NCI-H446 (cell line): ENCODE measurements at regions not wholly inside any gene's neighbourhood (a gene's known extent, or its start where the extent isn't known, plus 50 kb on each side); places are given as distances from the start of the nearest gene placed in this dataset.
"Not testable (repeated sequence)": the region's sequence is repeated elsewhere in the genome, so short reads cannot be mapped to it uniquely, and the experiment has no call there.

ENCODE experiments used
- DNase-seq, 2 experiments: peaks; one replicate each; lab custom pipeline; 2025; lab: John Stamatoyannopoulos, UW

DNA sequence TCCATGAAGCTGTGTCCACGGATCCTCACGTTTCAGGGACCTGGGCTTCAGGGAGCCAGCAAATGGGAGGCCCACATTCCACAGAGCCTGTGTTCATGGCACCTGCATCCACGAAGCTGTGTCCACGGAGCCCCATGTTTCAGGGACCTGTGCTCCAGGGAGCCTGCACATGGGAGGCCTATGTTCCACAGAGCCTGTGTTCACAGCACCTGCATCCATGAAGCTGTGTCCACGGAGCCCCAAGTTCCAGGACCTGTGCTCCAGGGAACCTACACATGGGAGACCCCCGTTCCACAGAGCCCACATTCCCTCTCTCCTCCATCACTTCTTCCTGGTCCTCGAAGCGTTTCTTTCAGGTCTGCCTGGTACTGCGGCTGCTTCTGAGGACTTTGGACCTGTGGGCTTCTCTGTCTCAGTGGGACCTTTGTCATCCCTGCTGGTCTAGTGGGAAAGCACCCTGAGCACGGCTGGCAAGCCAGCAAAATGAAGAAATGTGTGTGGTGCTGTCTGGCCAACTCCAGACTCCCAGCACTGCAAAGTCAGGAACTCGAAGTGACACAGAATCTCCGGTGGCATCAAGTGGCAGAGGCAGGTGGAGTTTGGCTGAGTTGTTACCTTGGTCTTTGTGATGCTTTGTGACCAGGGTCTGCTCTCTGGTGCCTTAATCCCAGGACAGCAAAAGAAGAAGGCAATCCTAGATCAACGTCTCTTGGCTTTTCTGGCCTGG is 245.9 kb downstream of the DLL1 start:
- no peak for DNase-seq

DNA sequence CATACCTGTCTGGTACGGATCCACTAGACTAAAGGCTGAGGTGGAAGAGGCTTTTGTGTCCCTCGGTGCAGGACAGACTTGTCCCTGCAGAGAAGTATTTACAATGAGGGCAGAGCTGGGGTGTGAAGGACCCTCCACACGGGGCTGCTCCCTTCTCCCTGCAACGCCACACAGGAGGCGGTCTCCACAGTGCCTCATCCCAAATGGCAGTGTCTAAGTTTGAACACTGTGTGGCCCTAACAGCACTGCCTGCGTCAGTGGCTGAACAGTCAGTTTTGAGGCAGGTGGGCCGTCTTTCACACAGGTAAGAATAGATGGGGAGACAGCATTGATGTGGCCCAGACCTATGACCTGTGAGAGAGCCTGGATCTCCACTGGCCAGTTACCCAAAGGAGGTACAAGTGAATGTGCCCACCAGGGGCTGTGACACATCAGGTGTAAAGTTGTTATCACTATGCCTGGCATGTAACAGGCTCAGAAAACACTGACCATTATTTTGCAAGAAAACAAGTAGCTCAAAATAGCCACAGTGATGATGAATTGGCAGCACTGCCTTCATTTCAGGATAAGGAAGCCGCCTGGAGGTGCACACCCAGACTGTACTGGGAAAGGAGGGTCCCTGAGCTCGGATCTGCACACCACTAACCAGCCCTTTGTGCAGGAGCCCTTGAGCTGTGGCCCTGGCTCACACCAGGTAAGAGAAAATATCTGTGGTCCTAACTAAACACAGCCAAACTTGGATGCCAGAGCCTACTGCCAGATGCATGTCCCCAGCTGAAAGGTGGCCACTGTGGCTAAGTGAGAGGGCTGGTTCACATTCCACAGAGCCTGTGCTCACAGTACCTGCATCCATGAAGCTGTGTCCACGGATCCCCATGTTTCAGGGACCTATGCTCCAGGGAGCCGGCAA is 246.7 kb downstream of the DLL1 start:
- no peak for DNase-seq

DNA sequence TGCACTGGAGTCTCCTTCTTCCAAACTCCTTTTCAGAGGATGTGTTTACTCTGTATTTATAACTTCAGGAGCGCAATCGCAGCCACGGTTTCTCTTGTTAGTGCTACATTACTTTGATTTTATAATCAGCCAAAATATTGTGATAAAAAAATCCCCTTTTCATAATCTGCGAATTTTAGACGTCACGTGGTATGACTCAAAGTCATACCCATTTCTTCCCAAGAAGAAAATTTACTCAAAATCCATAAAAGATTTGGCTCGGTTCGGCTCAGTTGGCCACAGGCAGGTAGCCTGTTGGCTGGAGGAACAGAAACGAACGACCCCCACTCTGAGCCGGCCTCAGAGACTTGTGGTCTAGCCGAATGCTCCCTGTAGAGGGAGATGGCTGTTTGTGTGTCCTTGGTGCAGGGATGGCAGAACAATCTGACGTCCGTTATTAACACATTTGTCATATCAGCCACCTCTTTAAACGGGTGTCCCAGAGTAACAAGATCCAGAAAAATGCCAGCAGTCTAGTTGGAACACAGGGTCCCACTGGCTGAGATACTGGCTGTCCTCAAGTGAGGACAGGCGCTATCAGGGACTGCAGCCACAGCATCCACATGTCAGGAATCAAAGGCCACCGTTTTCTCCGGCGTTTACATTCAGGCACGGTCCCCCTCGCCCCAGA is 247.6 kb downstream of the DLL1 start:
- no peak for DNase-seq

DNA sequence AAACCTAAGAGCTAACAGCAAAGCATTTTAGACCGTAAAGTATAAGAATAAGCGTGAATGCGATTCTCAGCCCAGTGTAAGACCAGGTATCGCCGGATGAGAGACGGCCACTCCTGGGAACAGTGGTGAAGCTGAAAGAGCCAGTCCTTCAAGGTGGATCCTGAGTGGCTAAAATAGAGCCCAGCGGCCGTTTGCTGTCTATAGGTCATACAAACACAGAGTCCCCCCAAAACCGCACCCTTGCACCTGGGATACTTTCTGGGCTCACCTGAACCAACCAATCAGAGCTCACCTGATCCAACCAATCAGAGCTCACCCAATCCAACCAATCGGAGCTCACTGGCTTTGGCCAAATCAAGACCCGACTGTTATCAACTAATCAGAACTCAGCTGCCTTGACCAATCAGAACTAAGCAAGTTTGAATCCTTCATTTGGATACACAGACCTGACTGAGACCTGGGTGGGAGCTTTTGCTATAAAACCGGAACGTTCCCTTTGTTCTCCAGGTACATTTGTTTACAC is 248.2 kb downstream of the DLL1 start:
- no peak for DNase-seq

DNA sequence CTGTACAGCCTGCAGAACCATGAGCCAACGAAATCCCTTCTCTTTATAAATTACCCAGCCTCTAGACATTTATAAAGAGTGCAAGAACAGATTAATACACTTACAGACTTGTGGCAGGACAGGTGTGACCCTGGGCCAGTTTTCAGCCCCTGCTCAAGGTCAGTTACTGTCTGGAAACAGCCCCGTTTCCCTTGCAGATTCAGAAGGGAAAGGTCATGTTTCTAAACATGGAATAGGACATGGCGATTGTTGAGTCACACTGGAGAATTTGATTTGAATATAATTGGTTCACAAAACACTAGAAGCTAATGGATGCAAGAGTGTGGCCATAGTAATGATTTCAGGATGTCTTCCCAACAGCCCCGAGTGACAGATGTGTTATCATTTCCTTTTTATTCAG is 248.8 kb downstream of the DLL1 start:
- DNase-seq: no peak

DNA sequence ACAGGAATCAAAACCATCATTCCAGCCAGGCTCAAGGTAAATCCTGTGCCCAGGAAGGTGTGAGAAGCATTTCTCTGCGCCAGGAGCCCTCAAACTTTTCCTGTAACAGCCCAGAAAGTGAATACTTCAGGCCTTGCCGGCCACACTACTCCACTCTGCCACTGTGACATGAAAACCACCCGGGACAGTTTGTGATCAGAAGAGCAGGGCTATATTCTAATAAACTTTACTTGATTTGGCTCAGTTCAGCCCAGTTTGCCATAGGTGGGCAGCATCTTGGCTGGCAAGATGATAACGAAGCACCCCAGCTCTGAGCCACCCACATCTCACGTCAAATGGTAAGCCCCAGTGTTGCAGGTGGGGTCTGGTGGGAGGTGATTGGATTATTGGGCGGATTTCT is 249.4 kb downstream of the DLL1 start:
- DNase-seq: no peak

DNA sequence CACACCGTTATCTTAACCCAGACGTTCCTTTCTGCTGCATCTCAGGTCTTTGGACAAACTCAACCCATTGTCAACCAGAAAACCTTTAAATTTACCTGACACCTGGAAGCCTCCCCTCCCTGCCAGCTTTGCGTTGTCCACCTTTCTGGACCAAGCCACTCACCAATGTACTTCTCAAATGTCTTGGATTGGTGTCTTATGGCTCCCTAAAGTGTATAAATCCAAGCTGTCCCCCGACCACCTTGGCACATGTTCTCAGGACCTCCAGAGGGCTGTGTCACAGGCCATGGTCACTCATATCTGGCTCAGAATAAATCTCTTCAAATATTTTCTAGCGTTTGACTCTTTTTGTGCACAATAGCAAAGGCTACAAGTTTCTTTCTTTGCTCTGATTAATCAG is 250.0 kb downstream of the DLL1 start:
- no peak for DNase-seq

DNA sequence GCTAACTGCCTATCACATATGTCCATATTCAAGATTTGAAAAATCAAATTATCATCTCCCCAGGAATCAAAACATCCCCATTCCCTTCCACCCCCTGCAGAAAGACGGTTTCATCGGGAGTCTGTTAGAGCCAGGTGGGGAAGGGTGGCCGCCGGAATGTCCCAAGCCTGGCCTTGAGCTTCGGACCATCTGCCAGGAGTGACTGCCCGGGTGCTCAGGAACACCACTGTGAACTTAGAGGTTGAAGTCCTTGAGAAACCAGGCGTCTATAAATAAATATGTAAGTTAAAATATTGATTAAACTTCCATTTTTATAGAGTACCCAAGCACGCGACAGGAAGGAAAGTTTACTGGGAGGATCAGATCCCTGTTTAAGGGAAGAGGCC is 250.8 kb downstream of the DLL1 start:
- DNase-seq: no peak

DNA sequence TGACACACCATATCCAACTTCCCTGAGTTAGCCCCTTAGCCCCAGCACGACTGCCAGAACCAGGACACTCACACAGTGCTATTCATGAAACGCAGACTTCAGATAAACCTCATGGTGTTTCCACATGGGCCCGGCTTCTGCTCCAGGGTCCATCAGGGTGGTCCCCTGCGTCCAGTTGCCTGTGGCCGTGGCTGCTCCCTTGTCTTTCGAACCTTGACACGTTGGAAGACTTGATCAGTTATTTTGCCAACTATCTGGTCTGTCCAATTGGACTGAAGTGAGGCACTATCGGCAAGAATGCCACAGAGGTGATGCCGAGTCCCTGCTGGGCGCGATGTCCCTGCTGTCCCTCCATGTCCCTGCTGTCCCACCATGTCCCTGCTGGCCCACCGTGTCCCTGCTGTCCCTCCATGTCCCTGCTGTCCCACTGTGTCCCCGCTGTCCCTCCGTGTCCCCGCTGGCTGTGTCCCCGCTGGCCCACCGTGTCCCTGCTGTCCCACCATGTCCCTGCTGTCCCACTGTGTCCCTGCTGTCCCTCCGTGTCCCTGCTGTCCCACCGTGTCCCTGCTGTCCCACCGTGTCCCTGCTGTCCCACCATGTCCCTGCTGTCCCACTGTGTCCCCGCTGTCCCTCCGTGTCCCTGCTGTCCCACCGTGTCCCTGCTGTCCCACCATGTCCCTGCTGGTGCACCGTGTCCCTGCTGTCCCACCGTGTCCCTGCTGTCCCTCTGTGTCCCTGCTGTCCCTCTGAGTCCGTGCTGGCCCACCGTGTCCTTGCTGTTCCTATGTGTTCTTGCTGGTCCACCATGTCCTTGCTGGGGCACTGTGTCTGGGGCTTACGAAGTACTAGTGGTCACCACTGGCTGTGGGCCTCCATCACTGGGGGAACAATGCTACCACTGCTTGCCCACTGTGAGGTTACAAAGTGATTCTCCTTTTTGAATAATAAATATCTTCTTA is 251.4 kb downstream of the DLL1 start:
- no peak for DNase-seq

DNA sequence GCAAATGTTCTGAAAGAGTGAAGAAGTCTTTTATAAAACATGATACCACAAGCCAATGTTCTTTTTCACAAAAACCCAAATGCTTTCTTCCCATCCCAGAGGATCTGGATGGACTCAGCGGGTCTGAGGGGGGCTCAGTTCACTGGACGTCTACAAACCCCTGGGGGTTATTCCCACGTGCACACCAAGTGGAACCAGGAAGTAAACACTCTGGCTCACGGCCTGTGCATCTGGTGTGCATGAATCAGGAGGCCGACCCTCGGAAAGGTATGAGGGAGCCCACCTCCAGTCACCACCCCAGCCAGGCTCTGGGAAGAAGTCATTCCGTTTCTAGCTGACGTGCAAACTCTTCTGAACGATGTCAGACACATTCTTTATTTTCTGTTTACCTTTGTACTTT is 252.2 kb downstream of the DLL1 start:
- no peak for DNase-seq

DNA sequence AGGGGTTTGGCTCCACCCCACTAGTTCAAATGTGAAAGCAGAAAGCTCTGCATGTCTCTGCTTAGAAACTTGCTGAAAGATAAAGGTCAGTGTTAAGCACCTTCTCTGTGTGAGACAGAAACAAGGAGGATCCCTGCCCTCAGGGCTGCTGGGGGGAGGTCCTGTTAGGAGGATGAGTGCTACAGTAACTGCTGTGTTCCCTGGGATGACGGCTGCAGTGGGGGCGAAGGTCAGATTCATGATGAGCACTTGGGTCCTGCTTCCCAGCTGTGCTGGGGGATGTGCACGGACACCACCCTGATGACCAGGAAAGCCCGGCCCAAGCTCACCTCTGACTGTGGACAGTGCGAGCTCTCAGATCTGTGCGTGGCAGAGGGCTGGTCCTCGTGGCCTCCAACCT is 252.6 kb downstream of the DLL1 start:
- no peak for DNase-seq

DNA sequence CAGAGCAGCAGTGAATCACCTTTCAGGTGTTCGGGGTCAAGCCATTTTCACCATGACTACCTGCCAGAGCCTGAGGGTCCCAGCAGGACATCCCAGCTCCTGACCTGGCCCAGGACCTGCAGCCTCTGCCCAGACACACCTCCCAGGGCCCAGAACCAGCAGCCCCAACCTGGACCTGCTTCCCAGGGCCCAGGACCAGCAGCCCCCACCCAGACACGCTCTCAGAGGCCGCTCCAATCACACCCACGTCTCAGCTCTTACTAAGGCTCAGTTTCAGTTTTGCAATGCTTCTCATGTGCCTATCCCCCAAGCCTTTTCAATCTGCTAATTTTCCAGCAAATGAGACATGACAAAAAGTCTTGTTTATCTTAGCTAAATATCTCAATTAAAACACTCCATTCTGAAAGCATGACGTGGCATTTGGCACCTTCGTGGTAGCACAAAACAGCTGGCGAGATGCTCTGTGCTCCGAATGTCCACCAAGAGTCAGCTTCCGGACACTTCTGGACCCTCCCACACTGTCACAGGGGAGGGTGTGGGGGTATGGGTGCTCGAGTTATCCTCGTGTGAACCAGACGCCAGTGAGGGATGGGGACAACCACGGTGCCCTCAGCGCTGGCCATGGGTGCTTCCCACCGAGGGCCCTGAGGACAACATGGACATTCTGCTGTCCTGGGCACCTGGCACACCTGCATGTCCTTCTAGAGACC is 253.2 kb downstream of the DLL1 start:
- DNase-seq: no peak

DNA sequence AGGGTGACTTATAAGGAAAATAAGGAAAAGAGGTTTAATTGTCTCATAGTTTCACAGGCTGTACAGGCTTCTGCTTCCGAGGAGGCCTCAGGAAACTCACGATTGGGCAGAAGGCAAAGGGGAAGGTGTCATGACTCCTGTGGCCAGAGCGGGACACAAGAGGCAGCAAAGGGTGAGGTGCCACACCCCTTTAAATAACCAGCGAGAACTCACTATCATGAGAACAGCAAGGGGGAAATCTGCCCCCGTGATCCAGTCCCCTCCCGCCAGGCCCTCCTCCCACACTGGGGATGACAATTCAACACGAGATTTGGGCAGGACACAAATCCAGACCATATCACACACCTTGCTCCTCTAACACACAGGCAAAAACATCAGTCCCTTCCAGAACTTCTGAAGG is 254.0 kb downstream of the DLL1 start:
- no peak for DNase-seq

DNA sequence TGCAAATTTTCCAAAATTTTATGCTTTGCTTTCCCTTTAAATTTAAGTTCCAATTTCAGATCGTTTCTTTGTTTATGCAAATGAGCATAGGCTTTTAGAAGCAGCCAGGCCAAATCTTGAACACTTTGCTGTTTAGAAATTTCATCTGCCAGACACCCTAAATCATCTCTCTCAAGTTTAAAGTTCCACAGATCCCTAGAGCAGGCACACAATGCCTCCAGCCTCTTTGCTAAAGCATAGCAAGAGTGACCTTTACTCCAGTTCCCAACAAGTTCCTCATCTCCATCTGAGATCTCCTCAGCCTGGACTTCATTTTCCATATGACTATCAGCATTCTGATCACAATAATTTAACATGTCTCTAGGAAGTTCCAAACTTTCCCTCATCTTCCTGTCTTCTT is 254.5 kb downstream of the DLL1 start:
- not testable (repeated sequence) for DNase-seq

DNA sequence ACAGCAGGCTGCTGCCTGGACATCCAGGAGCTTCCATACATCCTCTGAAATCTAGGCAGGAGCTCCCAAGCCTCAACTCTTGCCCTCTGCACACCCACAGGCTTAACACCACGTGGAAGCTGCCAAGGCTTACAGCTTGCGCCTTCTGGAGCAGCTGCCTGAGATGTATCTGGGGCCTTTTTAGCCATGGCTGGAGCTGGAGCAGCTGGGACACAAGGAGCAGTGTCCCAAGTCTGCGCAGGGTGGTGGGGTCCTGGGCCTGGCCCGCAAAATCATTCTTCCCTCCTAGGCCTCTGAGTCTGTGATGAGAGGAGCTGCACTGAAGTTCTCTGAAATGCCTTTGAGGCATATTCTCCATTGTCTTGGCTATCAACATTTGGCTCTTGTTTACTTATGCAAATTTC is 255.0 kb downstream of the DLL1 start:
- DNase-seq: no peak

DNA sequence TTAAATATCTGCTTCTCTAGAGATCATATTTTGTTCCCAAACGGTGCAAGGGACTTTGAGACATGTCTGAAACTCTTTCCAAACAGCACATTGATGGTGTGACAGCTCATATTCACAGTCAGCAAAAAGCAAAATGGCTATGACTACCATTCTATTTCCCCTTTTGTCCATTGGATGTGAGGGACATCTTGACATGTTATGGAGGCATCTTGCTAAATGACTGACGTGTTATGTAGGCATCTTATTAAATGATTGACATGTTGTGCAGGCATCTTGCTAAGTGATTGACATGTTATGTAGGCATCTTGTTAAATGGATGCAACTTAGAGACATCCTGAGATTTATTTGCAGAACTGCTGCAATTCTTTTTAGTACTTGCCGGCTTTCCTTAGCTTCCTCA is 255.8 kb downstream of the DLL1 start:
- DNase-seq: no peak

DNA sequence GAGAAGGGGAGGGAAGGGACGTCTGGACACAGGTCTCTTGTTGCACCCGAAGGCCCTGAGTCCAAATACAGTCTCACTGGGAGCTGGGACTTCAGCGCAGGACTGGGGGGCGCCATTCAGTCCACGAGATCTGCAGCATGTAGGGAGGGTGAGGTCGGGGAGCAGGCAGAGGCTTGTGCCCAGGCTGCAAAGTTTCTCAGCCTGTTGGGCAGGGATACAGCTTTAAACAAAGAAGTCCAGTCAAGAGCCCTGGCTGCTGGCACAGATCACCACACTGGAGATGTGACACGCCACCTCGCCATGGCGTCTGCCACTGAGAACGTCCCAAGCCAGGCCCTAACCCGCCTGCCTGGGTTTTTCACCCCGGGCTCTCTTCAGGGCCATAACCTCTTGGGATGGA is 256.6 kb downstream of the DLL1 start:
- DNase-seq: no peak

DNA sequence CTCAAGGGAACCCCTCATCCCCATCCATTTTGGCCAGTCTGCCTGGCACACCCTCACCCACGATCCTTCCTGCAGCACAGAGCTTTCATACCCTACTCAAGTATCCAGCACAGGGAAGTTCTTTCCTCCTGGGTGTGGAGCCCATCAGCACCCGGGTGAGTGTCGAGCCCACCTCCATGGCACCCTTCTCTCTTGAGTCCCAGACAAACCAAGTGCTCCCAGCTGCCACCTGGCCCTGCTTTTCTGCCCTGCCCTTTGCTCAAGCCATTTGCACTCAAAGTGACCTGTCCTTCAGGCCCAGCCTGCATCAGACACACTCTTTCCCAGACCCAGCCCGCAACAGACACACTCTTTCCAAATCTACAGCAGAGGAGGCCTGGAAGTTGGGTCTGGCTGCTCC is 257.2 kb downstream of the DLL1 start:
- no peak for DNase-seq

DNA sequence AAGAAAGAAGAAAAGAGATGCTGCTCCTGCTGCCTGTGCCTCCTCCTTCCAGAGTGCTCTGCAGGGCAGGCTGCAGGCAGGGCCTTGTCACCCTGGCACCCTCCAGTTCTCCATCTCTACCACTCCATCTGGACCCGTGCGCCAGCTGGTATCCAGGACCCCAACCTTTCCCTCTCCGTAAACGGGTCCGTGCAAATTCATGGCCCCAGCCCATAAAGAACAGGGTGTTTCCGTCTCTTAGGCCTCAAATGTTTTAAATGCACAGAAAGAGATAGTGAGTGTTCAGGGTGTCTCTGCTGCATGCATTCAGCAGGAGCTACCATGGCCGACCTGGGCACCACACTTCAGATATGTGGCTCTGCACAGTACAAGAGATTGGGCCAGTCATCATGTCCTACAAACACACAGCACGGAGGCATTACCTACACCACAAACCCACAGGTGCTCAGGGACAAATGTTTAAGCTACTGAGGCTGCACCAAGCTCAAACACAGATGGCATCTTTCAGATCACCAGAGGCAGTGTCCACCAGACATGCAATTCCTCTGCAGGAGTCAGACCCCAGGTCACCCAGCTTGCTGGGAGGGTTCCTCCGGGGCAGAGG is 258.1 kb downstream of the DLL1 start:
- DNase-seq: no peak

DNA sequence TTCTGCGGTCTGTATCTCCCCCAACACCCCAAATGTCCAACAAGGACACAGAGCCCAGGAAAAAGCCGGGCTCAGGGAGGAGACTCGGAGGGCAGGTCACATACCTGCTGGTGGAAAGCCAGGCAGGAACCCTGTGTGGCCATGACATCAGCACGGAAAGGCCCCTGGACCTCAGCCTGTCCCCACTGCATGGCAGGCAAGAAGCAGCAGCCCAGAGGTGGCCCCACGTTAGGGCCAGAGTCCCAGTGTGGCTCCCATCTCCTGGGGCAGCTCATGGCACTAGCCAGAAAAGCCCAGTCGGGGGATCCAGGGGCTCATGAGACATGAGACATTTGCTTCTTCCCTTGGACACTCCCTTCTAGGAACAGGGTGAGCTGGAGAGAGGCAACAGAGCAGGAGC is 258.7 kb downstream of the DLL1 start:
- no peak for DNase-seq
